ENCODE measurements at regions not wholly inside any gene's neighbourhood (a gene's known extent, or its start where the extent isn't known, plus 50 kb on each side); places are given as distances from the start of the nearest gene placed in this dataset.
"Not testable (repeated sequence)": the region's sequence is repeated elsewhere in the genome, so short reads cannot be mapped to it uniquely, and the experiment has no call there.

DNA sequence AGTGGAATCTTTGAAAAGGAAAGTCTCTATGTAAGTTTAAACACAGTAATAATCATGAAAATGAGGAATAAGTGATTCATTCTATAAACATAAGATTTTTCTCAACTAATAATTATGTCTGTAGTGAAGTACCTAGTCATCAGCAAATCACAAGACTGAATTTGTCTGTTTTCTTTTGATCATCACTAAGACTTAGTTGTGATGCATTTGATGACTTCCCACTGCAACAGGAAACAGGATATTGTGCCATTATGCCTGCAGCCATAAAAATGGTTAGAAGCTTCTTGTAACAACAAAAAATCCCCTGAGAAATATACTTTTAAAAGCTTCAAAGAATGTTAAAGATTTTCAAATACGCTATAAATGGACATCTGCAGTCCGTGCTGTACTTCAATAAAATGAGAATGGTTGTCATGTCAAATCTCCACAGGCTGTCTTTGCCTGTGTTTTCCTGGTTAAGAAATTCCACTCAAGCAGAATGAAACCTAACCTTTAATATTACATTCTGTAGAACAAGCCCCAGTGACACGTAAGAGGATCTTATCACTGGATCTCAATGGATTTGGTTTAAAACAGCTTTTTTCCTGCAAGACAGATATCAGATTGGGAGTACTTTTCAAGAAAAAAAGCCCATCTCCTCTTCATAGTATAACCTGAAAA, 1262.3 kb upstream of the PHF14 start:
- no peak for DNase-seq (ENCODE audit: low spot score)

DNA sequence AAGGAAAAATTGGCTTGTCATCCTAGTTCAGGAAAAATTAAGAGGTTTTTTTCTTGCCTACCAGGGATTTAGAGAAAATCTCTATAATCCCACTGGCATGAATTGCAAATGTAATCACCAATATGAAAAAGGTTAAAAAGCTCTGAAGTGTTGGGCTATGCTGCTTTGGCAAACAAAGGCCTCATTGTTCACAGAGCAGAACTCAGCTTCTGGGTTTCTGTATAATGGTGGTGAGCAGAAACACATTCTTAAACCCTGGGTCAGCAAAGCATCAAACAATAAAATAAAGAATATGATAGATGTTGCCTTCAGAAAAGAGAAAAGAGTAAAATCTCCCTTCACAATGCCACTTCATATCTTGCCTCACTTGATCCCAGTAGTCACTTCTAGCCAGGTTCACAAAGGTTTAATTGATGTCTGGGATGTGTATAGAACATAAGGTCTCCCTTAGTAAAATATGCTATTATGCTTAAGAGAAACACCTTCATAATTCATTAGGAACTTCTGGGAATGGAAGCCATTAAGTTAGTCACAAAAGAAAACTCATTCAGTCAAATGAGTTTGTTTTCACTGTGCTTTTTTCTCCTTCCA, 1255.5 kb upstream of the PHF14 start:
- DNase-seq (ENCODE audit: low spot score): no peak

DNA sequence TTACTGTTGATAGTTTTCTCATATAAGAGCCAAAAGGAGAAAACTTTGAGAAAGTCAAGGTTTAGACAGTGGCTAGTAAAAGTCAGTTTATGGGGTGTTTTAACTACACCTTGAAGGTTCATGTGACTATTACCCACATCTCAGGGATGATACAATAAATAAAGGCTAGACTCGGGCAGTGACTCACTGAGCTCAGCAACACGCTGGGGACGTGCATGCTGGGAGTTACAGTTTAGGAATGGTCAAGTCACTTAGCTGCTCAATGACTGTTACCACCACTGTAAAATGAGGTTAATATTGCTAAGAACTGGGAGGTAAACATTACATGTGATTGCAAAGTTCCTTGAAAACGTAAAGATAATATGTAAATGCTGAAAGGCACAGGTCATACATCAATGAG, 1254.4 kb upstream of the PHF14 start:
- no peak for DNase-seq (ENCODE audit: low spot score)

GRCh38 chr7:9719721-9720120, 1254.0 kb upstream of the PHF14 start:
- no peak for DNase-seq (ENCODE audit: low spot score)

GRCh38 chr7:9725940-9726663, 1247.6 kb upstream of the PHF14 start:
- DNase-seq (ENCODE audit: low spot score): not testable (repeated sequence)

- DNase-seq (ENCODE audit: low spot score): not testable (repeated sequence)
These were observed 1246.9 kb upstream of the PHF14 start for GRCh38 chr7:9726811-9727210.

DNA sequence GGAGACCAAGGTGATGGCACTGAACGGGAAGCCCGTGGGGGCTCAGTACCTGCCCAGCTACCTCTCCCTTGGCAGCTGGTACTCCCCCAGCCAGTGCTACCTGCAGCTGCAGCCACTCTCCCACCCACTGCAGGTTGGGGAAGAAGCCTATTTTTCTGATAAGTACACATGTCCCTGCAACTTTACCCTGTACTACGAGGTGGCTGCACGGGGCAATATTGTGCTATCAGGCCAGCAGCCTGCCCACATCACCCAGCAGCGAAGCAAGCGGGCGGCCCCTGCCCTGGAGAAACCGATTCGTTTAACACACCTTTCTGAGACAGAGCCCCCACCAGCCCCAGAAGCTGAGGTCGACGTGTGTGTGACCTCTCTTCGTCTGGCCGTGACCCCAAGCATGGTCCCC, 1246.2 kb upstream of the PHF14 start:
- not testable (repeated sequence) for DNase-seq (ENCODE audit: low spot score)

- not testable (repeated sequence) for DNase-seq (ENCODE audit: low spot score)
These were observed 1245.5 kb upstream of the PHF14 start for GRCh38 chr7:9728014-9728657.

GRCh38 chr7:9752033-9752432, 1221.6 kb upstream of the PHF14 start:
- DNase-seq (ENCODE audit: low spot score): no peak

- DNase-seq (ENCODE audit: low spot score): no peak
These were observed 1212.4 kb upstream of the PHF14 start for GRCh38 chr7:9761224-9761623.

DNA sequence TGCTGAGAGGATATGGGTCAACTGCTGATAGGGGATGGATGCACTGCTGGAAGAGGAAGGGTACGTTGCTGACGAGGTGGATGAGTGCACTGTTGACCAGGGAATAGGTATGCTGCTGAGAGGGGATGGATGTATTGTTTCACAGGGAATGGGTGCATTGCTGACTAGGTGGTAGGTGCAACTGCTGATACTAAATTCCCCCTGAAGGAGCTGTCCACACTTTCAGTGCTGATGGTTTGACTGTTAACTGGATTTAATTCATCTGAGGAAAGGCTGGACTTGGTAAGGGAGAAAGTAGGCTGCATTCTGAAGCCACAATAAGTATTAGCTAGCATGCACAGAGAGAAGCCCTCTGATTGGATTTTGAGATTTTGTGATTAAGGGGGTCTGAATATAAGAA, 1196.8 kb upstream of the PHF14 start:
- no peak for DNase-seq (ENCODE audit: low spot score)

DNA sequence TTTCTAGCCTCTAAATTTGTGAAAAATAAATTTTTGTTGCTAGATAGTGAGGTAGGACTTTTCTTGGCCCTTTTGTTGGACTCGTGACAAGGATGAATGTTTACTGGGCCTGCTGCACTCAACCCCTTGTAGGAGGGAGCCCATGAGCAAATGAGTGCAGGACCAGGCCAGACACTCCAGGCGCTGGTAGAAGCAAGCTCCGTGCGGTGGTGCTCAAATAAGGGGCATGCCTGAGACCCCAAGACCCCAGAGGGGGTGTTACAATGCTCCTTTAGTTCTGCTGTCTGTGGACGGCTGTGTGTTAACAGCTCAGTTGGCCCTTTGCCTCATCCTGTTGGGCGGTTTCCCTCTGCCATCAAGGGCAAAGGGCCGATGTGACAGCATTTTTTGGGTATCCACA, 1195.3 kb upstream of the PHF14 start:
- no peak for DNase-seq (ENCODE audit: low spot score)

DNA sequence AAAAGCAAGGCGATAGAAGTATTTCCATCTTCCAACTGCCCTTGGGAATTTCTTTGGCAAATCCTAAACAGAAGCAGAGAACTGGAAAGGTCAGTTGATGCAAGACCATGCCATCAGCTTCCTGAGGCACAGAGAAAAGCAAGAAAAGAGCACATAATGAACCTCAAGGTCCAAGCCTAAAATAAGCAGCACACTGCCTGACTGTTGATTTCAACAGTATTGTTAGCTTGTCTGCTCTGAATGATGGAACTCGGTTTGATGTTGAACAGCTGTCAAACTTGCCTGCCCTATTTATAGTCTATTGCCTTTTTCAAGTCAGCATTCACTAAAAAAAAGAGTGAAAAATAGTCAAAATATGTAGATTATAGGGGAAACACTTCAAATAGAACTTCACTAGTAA, 1192.0 kb upstream of the PHF14 start:
- no peak for DNase-seq (ENCODE audit: low spot score)

GRCh38 chr7:9782275-9782674, 1191.4 kb upstream of the PHF14 start:
- DNase-seq (ENCODE audit: low spot score): no peak

GRCh38 chr7:9785211-9785610, 1188.5 kb upstream of the PHF14 start:
- DNase-seq (ENCODE audit: low spot score): no peak

GRCh38 chr7:9796241-9796640, 1177.4 kb upstream of the PHF14 start:
- DNase-seq (ENCODE audit: low spot score): no peak

- DNase-seq (ENCODE audit: low spot score): no peak
These were observed 1151.0 kb upstream of the PHF14 start for GRCh38 chr7:9822458-9823290.

DNA sequence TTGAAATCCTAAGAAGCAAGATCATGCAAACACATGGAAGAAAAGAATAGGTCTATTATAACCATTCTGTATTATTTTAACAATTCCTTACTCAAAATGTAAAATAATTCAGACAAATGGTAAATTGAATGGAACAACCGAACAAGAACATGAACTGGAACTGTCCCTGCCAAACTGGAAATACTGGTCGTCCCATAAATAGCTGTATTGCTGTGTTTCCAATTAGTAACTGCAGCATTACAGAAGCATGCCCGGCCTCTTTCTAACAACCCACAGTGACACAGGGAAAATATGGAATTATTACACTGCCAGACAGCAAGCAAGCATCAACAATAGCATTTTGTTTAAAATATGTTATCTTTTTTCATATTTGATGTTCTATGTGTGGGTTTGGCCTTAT, 1138.5 kb upstream of the PHF14 start:
- no peak for DNase-seq (ENCODE audit: low spot score)

DNA sequence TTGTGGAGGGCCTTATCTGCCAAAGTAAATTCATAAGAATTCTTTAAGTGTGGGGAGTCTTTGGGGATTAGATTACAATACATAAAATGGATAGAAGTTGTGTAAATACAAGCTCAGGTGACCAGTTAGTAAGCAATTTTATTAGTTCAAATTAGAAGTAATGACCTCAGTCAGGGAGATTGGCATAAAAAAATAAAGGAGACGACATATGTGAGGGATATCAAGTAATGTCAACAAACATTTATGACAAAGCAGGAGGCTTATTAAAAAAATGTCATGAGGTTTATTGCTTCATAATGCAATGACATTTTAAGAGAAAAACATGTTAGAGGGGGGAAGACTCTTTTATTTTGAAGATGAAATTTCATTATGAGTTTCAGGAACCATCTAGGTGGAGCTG, 1137.0 kb upstream of the PHF14 start:
- no peak for DNase-seq (ENCODE audit: low spot score)

- DNase-seq (ENCODE audit: low spot score): no peak
These were observed 1131.4 kb upstream of the PHF14 start for GRCh38 chr7:9842301-9842700.

DNA sequence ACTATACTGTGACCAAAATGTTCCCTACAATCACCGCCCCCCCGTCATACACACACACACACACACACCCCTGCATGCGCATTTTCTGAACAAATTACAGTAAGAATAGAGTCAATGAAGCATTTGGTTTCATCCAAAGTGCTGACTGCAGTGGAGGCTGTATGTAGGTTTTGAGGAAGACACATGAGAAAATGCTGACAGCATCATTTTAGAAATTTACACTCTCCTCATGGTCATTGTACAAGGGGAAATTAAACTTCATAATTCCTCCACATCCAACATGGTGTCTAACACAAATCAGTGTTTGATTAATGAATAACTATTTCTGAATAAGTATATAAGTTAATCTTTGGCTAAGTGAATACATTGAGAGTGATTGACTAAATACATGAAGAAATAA, 1126.8 kb upstream of the PHF14 start:
- DNase-seq (ENCODE audit: low spot score): no peak

DNA sequence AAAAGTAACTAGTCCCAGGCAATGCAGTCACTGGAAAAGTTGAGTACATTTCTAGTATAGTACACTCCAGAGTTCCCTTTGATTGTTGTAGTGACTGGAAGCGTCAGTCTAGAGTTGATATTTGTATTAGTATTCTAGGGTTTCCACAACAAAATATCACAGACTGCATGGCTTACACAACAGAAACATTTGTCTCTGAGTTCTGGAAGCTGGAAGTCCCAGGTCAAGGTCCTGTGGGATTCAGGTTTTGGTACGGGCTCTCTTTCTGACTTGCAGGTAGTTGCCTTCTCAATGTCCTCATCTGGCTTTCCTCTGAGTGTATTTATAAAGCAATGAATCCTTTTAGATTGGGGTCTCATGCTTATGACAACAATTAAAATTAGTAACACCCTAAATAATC, 1119.1 kb upstream of the PHF14 start:
- no peak for DNase-seq (ENCODE audit: low spot score)

All from CD4-positive, alpha-beta T cell treated with Interleukin-2 at 100 ng/mL for 4 hours (primary cell).